ENCODE measurements at regions not wholly inside any gene's neighbourhood (a gene's known extent, or its start where the extent isn't known, plus 50 kb on each side); places are given as distances from the start of the nearest gene placed in this dataset.

DNA sequence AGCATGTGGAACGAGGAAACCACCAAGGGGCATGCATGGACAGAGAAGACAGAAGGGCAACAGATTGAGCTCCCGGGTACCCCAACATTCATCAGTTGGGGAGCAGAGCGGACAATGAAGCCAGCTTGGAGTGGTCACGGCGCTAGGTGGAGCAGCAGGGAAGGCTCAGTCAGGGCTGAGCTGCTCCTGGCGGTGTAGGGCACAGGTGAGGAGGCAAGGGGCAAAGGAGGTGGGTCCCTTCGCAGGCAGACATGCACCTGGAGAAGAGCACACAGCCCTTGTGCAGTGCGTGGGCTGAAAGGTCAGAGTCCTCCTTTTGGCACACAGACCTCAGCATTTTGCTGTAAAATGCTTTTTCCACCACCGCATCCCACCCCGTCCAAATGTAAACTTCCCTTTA, 90.0 kb upstream of the SLC6A6 start:
- DNase-seq, result no peak
- ChIA-PET POLR2A (no interaction called here), CTCF (interaction anchor here (1.0 kb wide), 1 partner anchor 8 kb away, joined by 3 read pairs; no protein-coding TSS in a partner anchor)
- Histone ChIP-seq H3K4me3 (ENCODE audit: control insufficient read depth in 1 of 7, extremely low read depth in 1 of 7, insufficient read depth in 4 of 7, low read depth in 2 of 7, low read length in 6 of 7) (no peak overlapping the region), H3K9me3 (ENCODE audit: control extremely low read depth in 1 of 5, control insufficient read depth in 4 of 5, insufficient read depth in 2 of 5, low read depth in 1 of 5, low read length in 4 of 5) (peaks cover 0 to 1% (median 0%) of the 10 kb centered on the region in 5 experiments), H3K27ac (ENCODE audit: insufficient read depth in 1 of 2, low read depth in 1 of 2, low read length in 2 of 2, poor library complexity in 1 of 2, severe bottlenecking in 2 of 2) (no peak overlapping the region), H3K4me1 (ENCODE audit: control extremely low read depth in 1 of 4, control insufficient read depth in 4 of 4, insufficient read depth in 4 of 4, low read length in 3 of 4) (no peaks in the 10 kb centered on the region), H3K36me3 (ENCODE audit: control insufficient read depth in 4 of 4, insufficient read depth in 4 of 4, low read length in 3 of 4) (no peaks in the 10 kb centered on the region), H3K27me3 (replicated peaks in 2 of 5; ENCODE audit: control insufficient read depth in 4 of 5, insufficient read depth in 5 of 5, low read length in 4 of 5) (peaks cover 0 to 9% (median 6%) of the 10 kb centered on the region in 5 experiments)
- 94% methylated on average over 5 of the region's 10 CpGs for WGBS (ENCODE audit: insufficient coverage)

DNA sequence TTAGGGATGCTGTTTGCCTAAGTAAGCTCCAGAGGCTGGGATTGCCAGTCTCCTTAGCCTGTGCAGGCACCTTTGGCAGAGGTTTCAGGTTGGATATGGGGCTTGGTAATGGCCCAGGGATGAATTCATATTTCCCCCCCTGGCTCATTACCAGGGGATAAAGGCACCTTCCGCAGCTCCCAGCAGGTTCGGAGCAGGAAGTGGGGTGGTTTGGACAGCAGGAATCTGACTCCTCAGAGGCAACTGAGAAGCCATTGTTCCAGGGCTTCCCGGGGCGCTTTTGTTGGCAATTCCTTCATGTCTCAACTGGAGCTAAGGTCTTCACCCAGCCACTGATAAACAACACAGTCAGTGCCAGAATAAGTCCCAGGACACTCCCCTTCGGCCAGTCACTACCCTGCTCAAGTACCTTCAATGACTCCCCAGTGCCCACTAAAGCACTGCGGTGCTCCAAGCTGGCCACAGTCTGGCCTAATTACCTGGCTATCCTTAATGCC, 85.3 kb upstream of the SLC6A6 start:
- no peaks in the 10 kb centered on the region for H3K4me1 ChIP-seq (ENCODE audit: control extremely low read depth in 1 of 4, control insufficient read depth in 4 of 4, insufficient read depth in 4 of 4, low read length in 3 of 4)
- no peaks in the 10 kb centered on the region for H3K36me3 ChIP-seq (ENCODE audit: control insufficient read depth in 4 of 4, insufficient read depth in 4 of 4, low read length in 3 of 4)
- H3K4me3 ChIP-seq (ENCODE audit: control insufficient read depth in 1 of 7, extremely low read depth in 1 of 7, insufficient read depth in 4 of 7, low read depth in 2 of 7, low read length in 6 of 7), result no peak overlapping the region
- H3K9me3 ChIP-seq (ENCODE audit: control extremely low read depth in 1 of 5, control insufficient read depth in 4 of 5, insufficient read depth in 2 of 5, low read depth in 1 of 5, low read length in 4 of 5), result peaks cover 0 to 4% (median 3%) of the 10 kb centered on the region in 5 experiments
- no peak for DNase-seq
- 86% methylated on average over 4 of the region's 6 CpGs for WGBS (ENCODE audit: insufficient coverage)
- ChIA-PET POLR2A (no interaction called here), CTCF (interaction anchor here (1.3 kb wide), 1 partner anchor 62 kb away, joined by 3 read pairs; no protein-coding TSS in a partner anchor)
- H3K27me3 ChIP-seq (replicated peaks in 2 of 5; ENCODE audit: control insufficient read depth in 4 of 5, insufficient read depth in 5 of 5, low read length in 4 of 5), result peaks cover 0 to 6% (median 0%) of the 10 kb centered on the region in 5 experiments
- no peak overlapping the region for H3K27ac ChIP-seq (ENCODE audit: insufficient read depth in 1 of 2, low read depth in 1 of 2, low read length in 2 of 2, poor library complexity in 1 of 2, severe bottlenecking in 2 of 2)

DNA sequence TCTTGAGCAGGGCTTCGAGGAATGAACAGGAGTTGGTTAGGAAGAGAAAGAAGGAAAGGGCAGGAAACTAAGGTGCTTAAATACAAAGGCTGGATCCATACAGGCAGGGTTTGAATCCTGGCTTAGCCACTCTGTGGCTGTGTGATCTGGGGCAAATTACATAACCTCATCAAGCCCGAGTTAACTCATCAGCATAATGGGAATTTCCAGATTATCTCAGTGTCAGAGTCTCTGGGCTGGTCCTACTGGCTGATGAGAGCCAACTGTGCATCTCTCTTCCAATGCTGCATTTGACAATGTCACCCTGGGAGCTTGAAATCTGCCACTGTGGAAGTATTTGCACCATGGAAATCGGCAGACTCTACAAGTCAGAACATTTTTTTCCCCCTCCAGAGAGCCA, 83.8 kb upstream of the SLC6A6 start:
- no peak overlapping the region for H3K27ac ChIP-seq (ENCODE audit: insufficient read depth in 1 of 2, low read depth in 1 of 2, low read length in 2 of 2, poor library complexity in 1 of 2, severe bottlenecking in 2 of 2)
- H3K9me3 ChIP-seq (ENCODE audit: control extremely low read depth in 1 of 5, control insufficient read depth in 4 of 5, insufficient read depth in 2 of 5, low read depth in 1 of 5, low read length in 4 of 5), result peaks cover 0 to 4% (median 3%) of the 10 kb centered on the region in 5 experiments
- H3K4me1 ChIP-seq (ENCODE audit: control extremely low read depth in 1 of 4, control insufficient read depth in 4 of 4, insufficient read depth in 4 of 4, low read length in 3 of 4), result peaks cover 0 to 2% (median under 1%) of the 10 kb centered on the region in 4 experiments
- ChIA-PET POLR2A (no interaction called here), CTCF (no interaction called here)
- DNase-seq, result no peak
- no peaks in the 10 kb centered on the region for H3K36me3 ChIP-seq (ENCODE audit: control insufficient read depth in 4 of 4, insufficient read depth in 4 of 4, low read length in 3 of 4)
- H3K27me3 ChIP-seq (replicated peaks in 2 of 5; ENCODE audit: control insufficient read depth in 4 of 5, insufficient read depth in 5 of 5, low read length in 4 of 5), result no peaks in the 10 kb centered on the region
- 86% methylated on average over 2 of the region's 3 CpGs for WGBS (ENCODE audit: insufficient coverage)
- no peak overlapping the region for H3K4me3 ChIP-seq (ENCODE audit: control insufficient read depth in 1 of 7, extremely low read depth in 1 of 7, insufficient read depth in 4 of 7, low read depth in 2 of 7, low read length in 6 of 7)

DNA sequence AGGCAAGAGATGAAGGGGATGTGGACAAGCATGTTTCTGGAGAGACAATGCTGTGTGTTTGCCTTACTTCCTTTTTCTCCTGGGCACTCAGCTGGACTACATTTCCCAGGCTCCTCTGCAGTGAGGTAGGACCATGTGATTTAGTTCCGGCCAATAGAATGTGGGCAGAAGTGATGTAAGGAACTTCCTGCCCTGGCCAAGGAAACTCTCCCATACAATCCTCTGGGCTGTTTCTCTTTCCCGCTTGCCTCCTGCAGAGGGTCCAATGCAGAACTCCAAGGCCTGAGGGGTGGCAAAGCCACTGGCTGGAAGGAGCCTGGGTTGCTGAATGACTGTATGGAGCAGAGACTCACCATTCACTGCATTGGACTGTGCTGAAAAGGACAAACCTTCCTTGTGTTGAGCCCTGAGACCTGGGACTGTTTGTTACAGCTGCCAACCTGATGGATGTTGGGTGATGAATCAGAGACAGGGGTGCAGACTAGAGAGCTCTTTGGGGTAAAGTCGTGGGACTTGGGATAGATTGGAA, 82.7 kb upstream of the SLC6A6 start:
- POLR2A ChIA-PET, result no interaction called here
- no peak overlapping the region for H3K27ac ChIP-seq (ENCODE audit: insufficient read depth in 1 of 2, low read depth in 1 of 2, low read length in 2 of 2, poor library complexity in 1 of 2, severe bottlenecking in 2 of 2)
- peaks cover 0 to 4% (median 3%) of the 10 kb centered on the region in 5 experiments for H3K9me3 ChIP-seq (ENCODE audit: control extremely low read depth in 1 of 5, control insufficient read depth in 4 of 5, insufficient read depth in 2 of 5, low read depth in 1 of 5, low read length in 4 of 5)
- peak overlapping the region in 1 of 7 experiments; percentile 36 for H3K4me3 ChIP-seq (ENCODE audit: control insufficient read depth in 1 of 7, extremely low read depth in 1 of 7, insufficient read depth in 4 of 7, low read depth in 2 of 7, low read length in 6 of 7)
- 81% methylated on average over 3 of the region's 3 CpGs for WGBS (ENCODE audit: insufficient coverage)
- H3K4me1 ChIP-seq (ENCODE audit: control extremely low read depth in 1 of 4, control insufficient read depth in 4 of 4, insufficient read depth in 4 of 4, low read length in 3 of 4), result peaks cover 0 to 2% (median under 1%) of the 10 kb centered on the region in 4 experiments
- H3K27me3 ChIP-seq (replicated peaks in 2 of 5; ENCODE audit: control insufficient read depth in 4 of 5, insufficient read depth in 5 of 5, low read length in 4 of 5), result no peaks in the 10 kb centered on the region
- DNase-seq, result peak; percentile 50 to 71 (median 65)
- H3K36me3 ChIP-seq (ENCODE audit: control insufficient read depth in 4 of 4, insufficient read depth in 4 of 4, low read length in 3 of 4), result no peaks in the 10 kb centered on the region
- CTCF ChIA-PET, result interaction anchor here (0.7 to 1.3 kb wide), 5 partner anchors 8 to 116 kb away, joined by 3 read pairs; no protein-coding TSS in a partner anchor

DNA sequence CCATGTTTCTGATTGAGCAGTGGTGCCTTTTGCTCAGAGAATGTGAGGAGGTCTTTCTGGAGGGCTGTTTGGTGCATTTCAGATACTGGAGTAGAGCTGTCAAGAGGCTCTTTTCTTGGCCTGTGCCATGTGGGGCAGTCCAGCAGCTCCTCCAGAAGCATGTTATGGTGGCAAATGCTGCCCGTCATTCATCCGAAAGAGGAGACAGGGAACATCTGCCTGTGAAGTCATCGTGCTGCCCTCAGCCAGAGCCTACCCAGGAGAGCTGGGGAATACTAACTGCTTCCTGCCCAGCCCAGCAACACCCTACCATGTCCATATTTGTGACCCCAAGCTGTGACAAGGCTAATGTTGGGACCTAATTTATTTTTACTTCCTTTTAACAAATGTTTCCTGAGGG, 82.2 kb upstream of the SLC6A6 start:
- ChIA-PET POLR2A (no interaction called here), CTCF (interaction anchor here (0.7 to 1.3 kb wide), 5 partner anchors 8 to 117 kb away, joined by 3 read pairs; no protein-coding TSS in a partner anchor)
- no peak for DNase-seq
- Histone ChIP-seq H3K36me3 (ENCODE audit: control insufficient read depth in 4 of 4, insufficient read depth in 4 of 4, low read length in 3 of 4) (no peaks in the 10 kb centered on the region), H3K27me3 (replicated peaks in 2 of 5; ENCODE audit: control insufficient read depth in 4 of 5, insufficient read depth in 5 of 5, low read length in 4 of 5) (no peaks in the 10 kb centered on the region), H3K4me1 (ENCODE audit: control extremely low read depth in 1 of 4, control insufficient read depth in 4 of 4, insufficient read depth in 4 of 4, low read length in 3 of 4) (peaks cover 0 to 2% (median under 1%) of the 10 kb centered on the region in 4 experiments), H3K4me3 (ENCODE audit: control insufficient read depth in 1 of 7, extremely low read depth in 1 of 7, insufficient read depth in 4 of 7, low read depth in 2 of 7, low read length in 6 of 7) (peak overlapping the region in 1 of 7 experiments; percentile 36), H3K9me3 (ENCODE audit: control extremely low read depth in 1 of 5, control insufficient read depth in 4 of 5, insufficient read depth in 2 of 5, low read depth in 1 of 5, low read length in 4 of 5) (peaks cover 0 to 4% (median 3%) of the 10 kb centered on the region in 5 experiments), H3K27ac (ENCODE audit: insufficient read depth in 1 of 2, low read depth in 1 of 2, low read length in 2 of 2, poor library complexity in 1 of 2, severe bottlenecking in 2 of 2) (no peak overlapping the region)
- WGBS (ENCODE audit: insufficient coverage), result 100% methylated on average over 3 of the region's 3 CpGs

DNA sequence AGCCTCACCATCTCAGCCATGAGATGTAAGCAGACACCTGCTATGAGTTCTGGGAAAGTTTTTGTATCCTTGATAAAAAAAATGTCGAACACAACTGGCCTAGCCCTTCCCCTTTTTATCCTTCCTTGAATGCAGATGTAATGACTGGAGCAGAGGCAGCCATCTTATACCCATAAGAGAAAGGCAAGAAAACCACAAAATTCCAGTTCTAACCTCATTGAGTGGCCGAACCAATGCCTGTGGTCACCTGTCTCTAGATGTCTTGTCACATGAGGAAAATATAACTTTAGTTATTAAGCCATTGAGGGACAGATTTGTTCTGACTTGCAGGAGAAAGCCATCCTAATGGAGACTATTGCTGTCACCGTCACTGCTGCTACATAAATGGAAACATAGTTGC, 80.4 kb upstream of the SLC6A6 start:
- H3K4me1 ChIP-seq (ENCODE audit: control extremely low read depth in 1 of 4, control insufficient read depth in 4 of 4, insufficient read depth in 4 of 4, low read length in 3 of 4), result peaks cover 0 to 2% (median under 1%) of the 10 kb centered on the region in 4 experiments
- no peak for DNase-seq
- ChIA-PET POLR2A (no interaction called here), CTCF (no interaction called here)
- H3K27ac ChIP-seq (ENCODE audit: insufficient read depth in 1 of 2, low read depth in 1 of 2, low read length in 2 of 2, poor library complexity in 1 of 2, severe bottlenecking in 2 of 2), result no peak overlapping the region
- 100% methylated on average over 2 of the region's 3 CpGs for WGBS (ENCODE audit: insufficient coverage)
- peaks cover 0 to 4% (median 3%) of the 10 kb centered on the region in 5 experiments for H3K9me3 ChIP-seq (ENCODE audit: control extremely low read depth in 1 of 5, control insufficient read depth in 4 of 5, insufficient read depth in 2 of 5, low read depth in 1 of 5, low read length in 4 of 5)
- H3K4me3 ChIP-seq (ENCODE audit: control insufficient read depth in 1 of 7, extremely low read depth in 1 of 7, insufficient read depth in 4 of 7, low read depth in 2 of 7, low read length in 6 of 7), result no peak overlapping the region
- H3K36me3 ChIP-seq (ENCODE audit: control insufficient read depth in 4 of 4, insufficient read depth in 4 of 4, low read length in 3 of 4), result no peaks in the 10 kb centered on the region
- no peaks in the 10 kb centered on the region for H3K27me3 ChIP-seq (replicated peaks in 2 of 5; ENCODE audit: control insufficient read depth in 4 of 5, insufficient read depth in 5 of 5, low read length in 4 of 5)

DNA sequence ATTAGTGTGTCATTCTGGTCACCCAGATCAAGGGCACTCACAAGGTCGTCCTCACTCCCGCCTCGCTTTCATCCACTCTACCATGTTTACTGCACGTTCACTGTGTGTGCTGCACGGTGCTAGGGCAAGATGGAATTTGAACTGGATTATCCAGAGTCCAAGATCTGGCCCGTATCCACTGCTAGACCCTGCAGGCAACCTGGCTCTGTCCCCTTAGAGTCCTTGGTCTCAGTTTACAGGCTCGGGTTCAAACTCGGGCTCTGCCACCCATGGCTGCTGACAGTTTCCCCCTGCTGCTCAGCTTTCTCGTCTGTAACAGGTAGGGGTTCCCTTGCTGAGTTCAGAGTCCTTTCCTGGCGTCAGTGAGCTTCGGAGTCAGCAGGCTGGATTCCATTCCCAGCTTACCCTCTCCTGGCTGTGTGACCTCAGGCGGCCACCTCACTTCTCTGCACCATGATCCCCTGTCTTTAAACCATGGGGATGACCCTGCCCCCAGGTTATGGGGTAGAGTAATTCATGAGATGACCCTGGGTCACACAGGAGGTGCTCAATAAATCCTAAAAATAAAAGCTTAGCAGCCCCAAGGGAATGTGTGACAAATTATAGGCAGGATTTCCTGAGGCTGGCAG, 79.6 kb upstream of the SLC6A6 start:
- CTCF ChIA-PET, result interaction anchor here (0.8 to 2.4 kb wide), 2 partner anchors 9 to 15 kb away, joined by 4 to 5 read pairs; no protein-coding TSS in a partner anchor
- POLR2A ChIA-PET, result interaction anchor here (0.5 kb wide), 1 partner anchor 14 kb away, joined by 3 read pairs; no protein-coding TSS in a partner anchor
- Histone ChIP-seq H3K27me3 (replicated peaks in 2 of 5; ENCODE audit: control insufficient read depth in 4 of 5, insufficient read depth in 5 of 5, low read length in 4 of 5) (no peaks in the 10 kb centered on the region), H3K9me3 (ENCODE audit: control extremely low read depth in 1 of 5, control insufficient read depth in 4 of 5, insufficient read depth in 2 of 5, low read depth in 1 of 5, low read length in 4 of 5) (peaks cover 0 to 4% (median 3%) of the 10 kb centered on the region in 5 experiments), H3K4me1 (ENCODE audit: control extremely low read depth in 1 of 4, control insufficient read depth in 4 of 4, insufficient read depth in 4 of 4, low read length in 3 of 4) (peaks cover 0 to 2% (median under 1%) of the 10 kb centered on the region in 4 experiments), H3K36me3 (ENCODE audit: control insufficient read depth in 4 of 4, insufficient read depth in 4 of 4, low read length in 3 of 4) (no peaks in the 10 kb centered on the region), H3K27ac (ENCODE audit: insufficient read depth in 1 of 2, low read depth in 1 of 2, low read length in 2 of 2, poor library complexity in 1 of 2, severe bottlenecking in 2 of 2) (no peak overlapping the region), H3K4me3 (ENCODE audit: control insufficient read depth in 1 of 7, extremely low read depth in 1 of 7, insufficient read depth in 4 of 7, low read depth in 2 of 7, low read length in 6 of 7) (no peak overlapping the region)
- 95% methylated on average over 12 of the region's 12 CpGs for WGBS (ENCODE audit: insufficient coverage)
- DNase-seq, result no peak

All from common myeloid progenitor, CD34-positive (primary cell).